ENCODE measurements at regions not wholly inside any gene's neighbourhood (a gene's known extent, or its start where the extent isn't known, plus 50 kb on each side); places are given as distances from the start of the nearest gene placed in this dataset.

DNA sequence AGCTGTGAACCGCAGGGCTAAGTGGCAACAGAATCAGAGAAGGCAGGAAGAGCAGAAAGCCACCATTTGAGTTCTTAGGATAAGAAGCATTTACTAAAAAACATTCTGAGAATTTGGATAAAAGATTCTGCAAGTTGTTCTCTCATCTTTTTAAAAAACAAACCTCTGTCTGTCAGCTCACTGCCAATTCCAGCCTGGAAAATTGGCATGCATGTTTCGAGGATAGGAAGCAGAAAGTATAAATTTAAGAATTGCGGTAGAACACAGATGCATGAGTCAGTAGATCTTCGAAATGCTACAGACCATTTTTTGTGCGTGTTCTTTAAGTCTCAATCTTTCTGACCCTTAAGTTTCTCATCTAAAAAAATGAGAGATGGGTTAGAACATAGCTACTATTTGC is 544.5 kb upstream of the DAB1 start:
- TF ChIP-seq EZH2 (IDR thresholded peaks at IDR 0.05), result no peak
- TF ChIP-seq, protein P1, sequence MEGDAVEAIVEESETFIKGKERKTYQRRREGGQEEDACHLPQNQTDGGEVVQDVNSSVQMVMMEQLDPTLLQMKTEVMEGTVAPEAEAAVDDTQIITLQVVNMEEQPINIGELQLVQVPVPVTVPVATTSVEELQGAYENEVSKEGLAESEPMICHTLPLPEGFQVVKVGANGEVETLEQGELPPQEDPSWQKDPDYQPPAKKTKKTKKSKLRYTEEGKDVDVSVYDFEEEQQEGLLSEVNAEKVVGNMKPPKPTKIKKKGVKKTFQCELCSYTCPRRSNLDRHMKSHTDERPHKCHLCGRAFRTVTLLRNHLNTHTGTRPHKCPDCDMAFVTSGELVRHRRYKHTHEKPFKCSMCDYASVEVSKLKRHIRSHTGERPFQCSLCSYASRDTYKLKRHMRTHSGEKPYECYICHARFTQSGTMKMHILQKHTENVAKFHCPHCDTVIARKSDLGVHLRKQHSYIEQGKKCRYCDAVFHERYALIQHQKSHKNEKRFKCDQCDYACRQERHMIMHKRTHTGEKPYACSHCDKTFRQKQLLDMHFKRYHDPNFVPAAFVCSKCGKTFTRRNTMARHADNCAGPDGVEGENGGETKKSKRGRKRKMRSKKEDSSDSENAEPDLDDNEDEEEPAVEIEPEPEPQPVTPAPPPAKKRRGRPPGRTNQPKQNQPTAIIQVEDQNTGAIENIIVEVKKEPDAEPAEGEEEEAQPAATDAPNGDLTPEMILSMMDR (IDR thresholded peaks at IDR 0.05), result no peak

Measured in neural progenitor cell (in vitro differentiated cells).